ENCODE measurements at regions not wholly inside any gene's neighbourhood (a gene's known extent, or its start where the extent isn't known, plus 50 kb on each side); places are given as distances from the start of the nearest gene placed in this dataset.

DNA sequence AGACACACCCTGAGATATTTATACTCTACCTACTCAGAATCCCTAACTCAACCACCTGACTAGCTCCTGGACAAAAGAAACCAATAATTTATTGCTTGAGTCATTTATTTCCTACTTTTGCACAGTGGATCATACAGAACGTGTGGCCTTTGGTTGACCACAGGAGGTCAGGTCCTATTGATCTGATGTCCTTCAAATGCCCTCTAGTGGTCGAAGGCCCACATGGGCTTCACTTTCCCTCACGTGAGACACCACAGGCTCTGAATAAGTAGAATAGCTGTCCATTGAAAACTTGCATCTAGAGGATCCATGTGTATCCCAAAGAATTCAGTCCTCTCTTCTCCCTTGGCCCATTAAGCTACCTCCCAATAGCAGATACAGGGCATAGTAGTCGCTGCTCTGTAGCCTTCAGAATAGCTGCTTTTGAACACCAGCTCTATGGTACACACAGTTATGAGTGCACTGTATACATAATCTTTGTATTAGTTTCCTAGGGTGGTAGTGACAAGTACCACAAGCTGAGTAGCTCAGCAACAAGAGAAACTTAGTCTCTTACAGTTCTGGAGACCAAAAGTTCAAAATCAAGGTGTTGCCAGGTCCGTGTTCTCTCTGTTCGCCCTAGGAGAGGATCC is 177.6 kb upstream of the SMARCA2 start:
- TF ChIP-seq, protein P1, sequence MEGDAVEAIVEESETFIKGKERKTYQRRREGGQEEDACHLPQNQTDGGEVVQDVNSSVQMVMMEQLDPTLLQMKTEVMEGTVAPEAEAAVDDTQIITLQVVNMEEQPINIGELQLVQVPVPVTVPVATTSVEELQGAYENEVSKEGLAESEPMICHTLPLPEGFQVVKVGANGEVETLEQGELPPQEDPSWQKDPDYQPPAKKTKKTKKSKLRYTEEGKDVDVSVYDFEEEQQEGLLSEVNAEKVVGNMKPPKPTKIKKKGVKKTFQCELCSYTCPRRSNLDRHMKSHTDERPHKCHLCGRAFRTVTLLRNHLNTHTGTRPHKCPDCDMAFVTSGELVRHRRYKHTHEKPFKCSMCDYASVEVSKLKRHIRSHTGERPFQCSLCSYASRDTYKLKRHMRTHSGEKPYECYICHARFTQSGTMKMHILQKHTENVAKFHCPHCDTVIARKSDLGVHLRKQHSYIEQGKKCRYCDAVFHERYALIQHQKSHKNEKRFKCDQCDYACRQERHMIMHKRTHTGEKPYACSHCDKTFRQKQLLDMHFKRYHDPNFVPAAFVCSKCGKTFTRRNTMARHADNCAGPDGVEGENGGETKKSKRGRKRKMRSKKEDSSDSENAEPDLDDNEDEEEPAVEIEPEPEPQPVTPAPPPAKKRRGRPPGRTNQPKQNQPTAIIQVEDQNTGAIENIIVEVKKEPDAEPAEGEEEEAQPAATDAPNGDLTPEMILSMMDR (IDR thresholded peaks at IDR 0.05): peak in 2 of 3 experiments; percentile 12 to 29
- TF ChIP-seq POLR2A (IDR thresholded peaks at IDR 0.05): no peak

Measured in testis (tissue), 2 donors.